Astrocyte (in vitro differentiated cells and primary cell): ENCODE measurements at regions not wholly inside any gene's neighbourhood (a gene's known extent, or its start where the extent isn't known, plus 50 kb on each side); places are given as distances from the start of the nearest gene placed in this dataset.

Source experiments
- DNase-seq: peaks from one replicate; pipeline ENCODE4 v3.0.0-alpha.2; 2010; ENCODE audit warnings: low read depth
- FAIRE-seq: peaks from 2 replicates; lab custom pipeline; 2011; peaks lifted over from hg19 to GRCh38; lab: Jason Lieb, UNC
- H2AFZ ChIP-seq: 2 replicates; pipeline ENCODE4 v1.6.0; 2012; ENCODE audit warnings: low read depth, low read length, inconsistent platforms
- H3K27ac ChIP-seq: 2 replicates; pipeline ENCODE4 v1.5.1; 2011; ENCODE audit warnings: low read depth, low read length, inconsistent platforms
- H3K27me3 ChIP-seq: 2 replicates; pipeline ENCODE4 v1.6.0; 2011; ENCODE audit warnings: low read length, inconsistent platforms; ENCODE audit not compliant: insufficient read depth
- H3K36me3 ChIP-seq: 2 replicates; pipeline ENCODE4 v1.5.1; 2011; ENCODE audit warnings: low read length, inconsistent platforms; ENCODE audit not compliant: insufficient read depth
- H3K4me1 ChIP-seq: 2 replicates; pipeline ENCODE4 v1.5.1; 2011; ENCODE audit warnings: low read length, inconsistent platforms; ENCODE audit not compliant: insufficient read depth
- H3K4me2 ChIP-seq: 2 replicates; pipeline ENCODE4 v1.6.0; 2012; ENCODE audit warnings: low read length, inconsistent platforms
- H3K4me3 ChIP-seq: 2 replicates; pipeline ENCODE4 v1.5.1; 2011; ENCODE audit warnings: low read depth, mild to moderate bottlenecking, low read length, inconsistent platforms; ENCODE audit not compliant: insufficient read depth
- H3K79me2 ChIP-seq: 2 replicates; pipeline ENCODE4 v1.6.0; 2012; ENCODE audit warnings: mild to moderate bottlenecking, low read length, inconsistent platforms; ENCODE audit not compliant: insufficient read depth
- H3K9ac ChIP-seq: 2 replicates; pipeline ENCODE4 v1.6.0; 2012; ENCODE audit warnings: mild to moderate bottlenecking, low read length, inconsistent platforms
- H3K9me3 ChIP-seq: 2 replicates; pipeline ENCODE4 v1.5.1; 2012; ENCODE audit warnings: low read depth, mild to moderate bottlenecking, low read length, inconsistent platforms; ENCODE audit not compliant: insufficient read depth
- H4K20me1 ChIP-seq: 2 replicates; pipeline ENCODE4 v1.6.0; 2012; ENCODE audit warnings: low read length, inconsistent platforms; ENCODE audit not compliant: insufficient read depth
- H3K27ac Mint-ChIP-seq: one replicate; pipeline ENCODE4 v1.8.0; 2021; ENCODE audit warnings: mild to moderate bottlenecking, mixed read lengths; ENCODE audit not compliant: unreplicated experiment
- H3K27me3 Mint-ChIP-seq: one replicate; pipeline ENCODE4 v1.8.0; 2021; ENCODE audit warnings: low read depth, mixed read lengths; ENCODE audit not compliant: unreplicated experiment
- H3K36me3 Mint-ChIP-seq: one replicate; pipeline ENCODE4 v1.8.0; 2021; ENCODE audit warnings: low read depth, mixed read lengths; ENCODE audit not compliant: unreplicated experiment
- H3K4me1 Mint-ChIP-seq: one replicate; pipeline ENCODE4 v1.8.0; 2021; ENCODE audit warnings: low read depth, mixed read lengths; ENCODE audit not compliant: unreplicated experiment
- H3K4me3 Mint-ChIP-seq: one replicate; pipeline ENCODE4 v1.8.0; 2021; ENCODE audit warnings: mild to moderate bottlenecking, moderate library complexity, mixed read lengths; ENCODE audit not compliant: unreplicated experiment
- H3K9me3 Mint-ChIP-seq: one replicate; pipeline ENCODE4 v1.8.0; 2021; ENCODE audit warnings: mild to moderate bottlenecking, mixed read lengths; ENCODE audit not compliant: unreplicated experiment
- CTCF ChIP-seq: IDR thresholded peaks from 2 replicates; pipeline ENCODE4 v1.5.1; 2011; ENCODE audit warnings: low read depth, mild to moderate bottlenecking, inconsistent platforms, low read length, moderate library complexity; ENCODE audit not compliant: insufficient read depth
- EZH2 ChIP-seq: IDR thresholded peaks from 2 replicates; pipeline ENCODE4 v1.6.1; 2012; ENCODE audit warnings: mild to moderate bottlenecking, low read length, inconsistent platforms; ENCODE audit not compliant: insufficient read depth

- Histone ChIP-seq H4K20me1 (no peaks in the 10 kb centered on the region), H3K79me2 (no peaks in the 10 kb centered on the region), H3K36me3 (no peaks in the 10 kb centered on the region), H2AFZ (no peak overlapping the region), H3K27me3 (no peaks in the 10 kb centered on the region), H3K9me3 (no peaks in the 10 kb centered on the region), H3K4me3 (no peak overlapping the region), H3K4me1 (no peaks in the 10 kb centered on the region), H3K4me2 (no peak overlapping the region), H3K9ac (no peak overlapping the region), H3K27ac (no peak overlapping the region)
- Mint-ChIP-seq H3K4me1 (no peaks in the 10 kb centered on the region), H3K36me3 (no peaks in the 10 kb centered on the region), H3K27ac (no peak overlapping the region), H3K4me3 (no peak overlapping the region), H3K9me3 (peaks cover 5% of the 10 kb centered on the region), H3K27me3 (no peaks in the 10 kb centered on the region)
- TF ChIP-seq EZH2 (no peak), CTCF (no peak)
- no peak for DNase-seq
- FAIRE-seq: no peak
These were observed 556.3 kb upstream of the CHAC2 start for GRCh38 chr2:53211201-53211774.

GRCh38 chr2:53210538-53210937, 557.1 kb upstream of the CHAC2 start:
- H3K9me3 Mint-ChIP-seq: peaks cover 5% of the 10 kb centered on the region
- H3K9ac ChIP-seq: no peak overlapping the region
- H3K4me1 Mint-ChIP-seq: no peaks in the 10 kb centered on the region
- no peaks in the 10 kb centered on the region for H3K9me3 ChIP-seq
- H3K79me2 ChIP-seq: no peaks in the 10 kb centered on the region
- no peak for TF ChIP-seq EZH2
- TF ChIP-seq CTCF: peak; percentile 3
- no peaks in the 10 kb centered on the region for H3K27me3 Mint-ChIP-seq
- H3K4me3 Mint-ChIP-seq: no peak overlapping the region
- no peak overlapping the region for H3K27ac Mint-ChIP-seq
- H3K36me3 Mint-ChIP-seq: no peaks in the 10 kb centered on the region
- H4K20me1 ChIP-seq: no peaks in the 10 kb centered on the region
- FAIRE-seq (no peak), DNase-seq (no peak)
- no peaks in the 10 kb centered on the region for H3K27me3 ChIP-seq
- no peak overlapping the region for H3K27ac ChIP-seq
- H2AFZ ChIP-seq: no peak overlapping the region
- H3K4me3 ChIP-seq: no peak overlapping the region
- H3K4me2 ChIP-seq: no peak overlapping the region
- no peaks in the 10 kb centered on the region for H3K4me1 ChIP-seq
- no peaks in the 10 kb centered on the region for H3K36me3 ChIP-seq

GRCh38 chr2:53209679-53210458, 557.7 kb upstream of the CHAC2 start:
- FAIRE-seq (no peak), DNase-seq (no peak)
- Histone ChIP-seq H2AFZ (no peak overlapping the region), H3K4me3 (no peak overlapping the region), H3K79me2 (no peaks in the 10 kb centered on the region), H3K4me1 (no peaks in the 10 kb centered on the region), H3K9ac (no peak overlapping the region), H3K27me3 (no peaks in the 10 kb centered on the region), H3K4me2 (no peak overlapping the region), H3K9me3 (no peaks in the 10 kb centered on the region), H3K27ac (no peak overlapping the region), H3K36me3 (no peaks in the 10 kb centered on the region), H4K20me1 (no peaks in the 10 kb centered on the region)
- H3K4me1 Mint-ChIP-seq: no peaks in the 10 kb centered on the region
- no peak overlapping the region for H3K27ac Mint-ChIP-seq
- TF ChIP-seq EZH2 (no peak), CTCF (no peak)
- peaks cover 3% of the 10 kb centered on the region for H3K9me3 Mint-ChIP-seq
- H3K36me3 Mint-ChIP-seq: no peaks in the 10 kb centered on the region
- H3K4me3 Mint-ChIP-seq: no peak overlapping the region
- no peaks in the 10 kb centered on the region for H3K27me3 Mint-ChIP-seq
